GM12878 (cell line): ENCODE measurements at regions not wholly inside any gene's neighbourhood (a gene's known extent, or its start where the extent isn't known, plus 50 kb on each side); places are given as distances from the start of the nearest gene placed in this dataset.

Experiments used
- ATAC-seq: fragments of 200-7000 bp; cut with Tn5 transposase; 3 replicates; pipeline ENCODE4 v1.9.1; 2020; ENCODE audit warnings: mild to moderate bottlenecking, moderate library complexity
- BruUV-seq: library from RNA; stranded (reverse); fragments of 400-500 nt; replicated peaks from 2 replicates; lab custom pipeline; 2021; lab: Mats Ljungman, UMichigan
- CTCF ChIA-PET: fragments of 300-600 bp; sonication (Branson Sonifier 250); formaldehyde crosslinking; extraction: SDS; loops from one replicate; lab custom pipeline; 2021; ENCODE audit warnings: inconsistent platforms; lab: Yijun Ruan, JAX
- POLR2A ChIA-PET: fragments of 350-600 bp; formaldehyde crosslinking; extraction: SDS; loops from one replicate; lab custom pipeline; 2021; ENCODE audit warnings: inconsistent platforms; lab: Charles Lee
- RAD21 ChIA-PET: fragments of 300-600 bp; sonication (Branson Sonifier 250); formaldehyde crosslinking; loops from one replicate; lab custom pipeline; 2023; ENCODE audit warnings: antibody characterized with exemption; ENCODE audit not compliant: unreplicated experiment; lab: Charles Lee
- SMC1A ChIA-PET: fragments of 300-600 bp; sonication (Branson Sonifier 250); formaldehyde crosslinking; loops from one replicate; lab custom pipeline; 2023; ENCODE audit not compliant: unreplicated experiment, uncharacterized antibody; lab: Charles Lee
- DNase-seq: peaks from one replicate; pipeline ENCODE4 v3.0.0-alpha.2; 2011; ENCODE audit warnings: low read depth, low spot score
- FAIRE-seq: peaks from 3 replicates; lab custom pipeline; 2011; peaks lifted over from hg19 to GRCh38; lab: Jason Lieb, UNC
- H2AFZ ChIP-seq: 2 replicates; pipeline ENCODE4 v1.6.0; 2011; ENCODE audit warnings: low read depth, low read length, control low read depth; ENCODE audit not compliant: control insufficient read depth
- H3K27ac ChIP-seq: 2 replicates; pipeline ENCODE4 v1.5.1; 2011; ENCODE audit warnings: control low read depth; ENCODE audit not compliant: control insufficient read depth, insufficient read depth
- H3K27me3 ChIP-seq, 2 experiments: replicated peaks in 1 of 2; 2 replicates each; pipeline versions ENCODE4 v1.6.0 to v1.6.1; 2011; ENCODE audit warnings: low read length in 1 of 2; ENCODE audit not compliant: control insufficient read depth in 2 of 2, insufficient read depth in 2 of 2
- H3K36me3 ChIP-seq, 2 experiments: 2 replicates each; pipeline ENCODE4 v1.5.1; 2011; ENCODE audit warnings: low read length in 1 of 2; ENCODE audit not compliant: control insufficient read depth in 2 of 2, insufficient read depth in 2 of 2
- H3K4me1 ChIP-seq: 2 replicates; pipeline ENCODE4 v1.6.1; 2011; ENCODE audit warnings: mild to moderate bottlenecking, low read length, moderate library complexity, mixed read lengths; ENCODE audit not compliant: control insufficient read depth, insufficient read depth
- H3K4me2 ChIP-seq: 2 replicates; pipeline ENCODE4 v1.6.0; 2011; ENCODE audit warnings: control low read depth; ENCODE audit not compliant: control insufficient read depth, insufficient read depth
- H3K4me3 ChIP-seq: fragments of 200-600 bp; sonication (generic); 2 replicates; pipeline ENCODE4 v1.5.1; 2016
- H3K79me2 ChIP-seq: 2 replicates; pipeline ENCODE4 v1.6.0; 2011; ENCODE audit warnings: low read length; ENCODE audit not compliant: control insufficient read depth, insufficient read depth
- H3K9ac ChIP-seq: 2 replicates; pipeline ENCODE4 v1.8.0; 2011; ENCODE audit warnings: low read length, control low read depth, mixed read lengths; ENCODE audit not compliant: control insufficient read depth, insufficient read depth
- H3K9me3 ChIP-seq: replicated peaks from 3 replicates; pipeline ENCODE4 v1.5.1; 2011; ENCODE audit warnings: mild to moderate bottlenecking, low read length; ENCODE audit not compliant: control insufficient read depth, insufficient read depth
- H4K20me1 ChIP-seq: 2 replicates; pipeline ENCODE4 v1.6.0; 2011; ENCODE audit not compliant: control insufficient read depth, insufficient read depth
- ATF7 ChIP-seq: fragments of 450-650 bp; IDR thresholded peaks from 2 replicates; pipeline ENCODE4 v1.6.1; 2016; ENCODE audit warnings: low read depth, mild to moderate bottlenecking
- IKZF1 ChIP-seq: fragments of 450-650 bp; conservative IDR thresholded peaks from 2 replicates; pipeline ENCODE4 v1.6.1; 2017; ENCODE audit warnings: antibody characterized with exemption, mild to moderate bottlenecking
- KAT2A ChIP-seq: conservative IDR thresholded peaks from 2 replicates; pipeline ENCODE4 v1.6.1; 2011; ENCODE audit warnings: low read depth, low read length; ENCODE audit not compliant: control insufficient read depth
- MAX ChIP-seq: IDR thresholded peaks from 2 replicates; pipeline ENCODE4 v1.6.1; 2012; ENCODE audit warnings: low read depth, low read length, improper control_type of control experiment
- MEF2A ChIP-seq: IDR thresholded peaks from 2 replicates; pipeline ENCODE4 v1.6.1; 2011; ENCODE audit warnings: low read depth, mild to moderate bottlenecking, low read length, moderate library complexity; ENCODE audit not compliant: insufficient read depth
- NBN ChIP-seq: fragments of 450-650 bp; IDR thresholded peaks from 2 replicates; pipeline ENCODE4 v1.6.1; 2016
- NFYB ChIP-seq: IDR thresholded peaks from 2 replicates; pipeline ENCODE4 v1.6.1; 2011; ENCODE audit warnings: low read depth, mild to moderate bottlenecking, low read length, improper control_type of control experiment, moderate library complexity; ENCODE audit not compliant: insufficient read depth
- NRF1 ChIP-seq: conservative IDR thresholded peaks from 2 replicates; pipeline ENCODE4 v1.6.1; 2011; ENCODE audit warnings: mild to moderate bottlenecking, low read depth, low read length, improper control_type of control experiment
- PAX5 ChIP-seq: IDR thresholded peaks from 2 replicates; pipeline ENCODE4 v1.6.1; 2011; ENCODE audit warnings: low read depth, low read length, borderline replicate concordance
- POU2F2 ChIP-seq: IDR thresholded peaks from 3 replicates; pipeline ENCODE4 v1.6.1; 2011; ENCODE audit warnings: low read depth, mild to moderate bottlenecking, low read length, borderline replicate concordance
- RCOR1 ChIP-seq: conservative IDR thresholded peaks from 2 replicates; pipeline ENCODE4 v1.6.1; 2012; ENCODE audit warnings: low read depth, low read length, improper control_type of control experiment
- RELA ChIP-seq: fragments of 450-650 bp; IDR thresholded peaks from 2 replicates; pipeline ENCODE4 v1.8.0; 2014; ENCODE audit warnings: borderline replicate concordance; ENCODE audit not compliant: partially characterized antibody
- SPI1 ChIP-seq: IDR thresholded peaks from 2 replicates; pipeline ENCODE4 v1.6.1; 2011; ENCODE audit warnings: low read depth, mild to moderate bottlenecking, low read length, moderate library complexity, borderline replicate concordance; ENCODE audit not compliant: insufficient read depth
- SREBF1 ChIP-seq: IDR thresholded peaks from 2 replicates; pipeline ENCODE4 v1.6.1; 2012; ENCODE audit warnings: mild to moderate bottlenecking, low read length
- TBL1XR1 ChIP-seq: IDR thresholded peaks from 2 replicates; pipeline ENCODE4 v1.6.1; 2012; ENCODE audit warnings: low read depth, low read length, improper control_type of control experiment
- ZNF274 ChIP-seq: IDR thresholded peaks from one replicate; pipeline ENCODE4 v1.8.0; 2011; ENCODE audit not compliant: insufficient read length, insufficient read depth
- ZNF622 ChIP-seq: fragments of 450-650 bp; IDR thresholded peaks from 2 replicates; pipeline ENCODE4 v1.6.1; 2017; ENCODE audit warnings: mild to moderate bottlenecking, inconsistent platforms
- WGBS: methylation state at CpG from one replicate; pipeline ENCODE4 v1.1.6; 2016; ENCODE audit warnings: low lambda C conversion rate; ENCODE audit not compliant: insufficient replicate concordance, insufficient coverage; ENCODE audit errors: missing lambda C conversion rate; 5-methylcytosine and 5-hydroxymethylcytosine counted together
- in situ Hi-C: fragments of 300-500 bp; cut with MboI; formaldehyde crosslinking; loops from 9 replicates; pipeline ENCODE4 v1.14.3; 2018; ENCODE audit warnings: mixed read lengths
- intact Hi-C: fragments of 100-400 bp; cut with micrococcal nuclease; formaldehyde crosslinking; loops from one replicate; pipeline ENCODE4 v1.14.2; 2022; ENCODE audit not compliant: unreplicated experiment
- TF ChIP-seq, protein P1 (sequence below): IDR thresholded peaks from 2 replicates; pipeline ENCODE4 v1.6.1; 2011; ENCODE audit warnings: mild to moderate bottlenecking, low read depth, low read length, moderate library complexity; ENCODE audit not compliant: insufficient replicate concordance

GRCh38 chr10:78454123-78454645 lies 420.5 kb downstream of the RPS24 start:
- TF ChIP-seq POU2F2 (no peak), SPI1 (no peak), PAX5 (no peak), IKZF1 (no peak), ZNF274 (no peak)
- SMC1A ChIA-PET = no interaction called here

DNA sequence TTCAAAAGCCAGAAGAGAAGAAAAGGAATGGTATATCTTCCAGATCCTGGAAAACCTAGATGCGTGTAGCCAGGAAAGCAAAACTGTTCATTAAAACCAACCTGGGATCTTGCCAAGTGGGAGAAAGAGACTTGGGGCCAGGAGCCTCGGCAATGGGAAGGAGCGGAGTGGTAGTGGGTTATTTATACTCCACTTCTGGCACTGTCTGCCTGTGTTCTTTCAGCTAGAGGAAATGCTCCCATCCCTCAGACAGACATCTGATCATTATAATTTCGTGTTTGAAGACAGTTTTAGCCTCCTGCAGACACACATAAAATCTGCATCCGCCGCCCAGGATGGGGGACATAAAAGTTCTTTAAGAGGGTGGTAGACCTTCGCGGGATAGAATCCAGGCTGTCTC lies 421.6 kb downstream of the RPS24 start:
- H3K4me1 ChIP-seq = no peaks in the 10 kb centered on the region
- in situ Hi-C loops (no loop called here), intact Hi-C loops (no loop called here)
- no peak overlapping the region for H3K4me3 ChIP-seq
- H3K27me3 ChIP-seq = no peaks in the 10 kb centered on the region; a peak in 3 of 4 replicates
- POLR2A ChIA-PET = no interaction called here
- H3K79me2 ChIP-seq = no peaks in the 10 kb centered on the region
- no peak overlapping the region for H3K4me2 ChIP-seq
- RAD21 ChIA-PET = no interaction called here
- no peaks in the 10 kb centered on the region for H4K20me1 ChIP-seq
- TF ChIP-seq NRF1 (no peak), RELA (no peak), RCOR1 (no peak), MAX (no peak), PAX5 (no peak), TBL1XR1 (no peak), KAT2A (no peak), SREBF1 (no peak), ATF7 (no peak), MEF2A (no peak), NBN (no peak), NFYB (no peak), ZNF622 (no peak)
- TF ChIP-seq, protein P1, sequence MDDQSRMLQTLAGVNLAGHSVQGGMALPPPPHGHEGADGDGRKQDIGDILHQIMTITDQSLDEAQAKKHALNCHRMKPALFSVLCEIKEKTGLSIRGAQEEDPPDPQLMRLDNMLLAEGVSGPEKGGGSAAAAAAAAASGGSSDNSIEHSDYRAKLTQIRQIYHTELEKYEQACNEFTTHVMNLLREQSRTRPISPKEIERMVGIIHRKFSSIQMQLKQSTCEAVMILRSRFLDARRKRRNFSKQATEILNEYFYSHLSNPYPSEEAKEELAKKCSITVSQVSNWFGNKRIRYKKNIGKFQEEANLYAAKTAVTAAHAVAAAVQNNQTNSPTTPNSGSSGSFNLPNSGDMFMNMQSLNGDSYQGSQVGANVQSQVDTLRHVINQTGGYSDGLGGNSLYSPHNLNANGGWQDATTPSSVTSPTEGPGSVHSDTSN = no peak
- H3K9me3 ChIP-seq = no peaks in the 10 kb centered on the region
- SMC1A ChIA-PET = no interaction called here
- WGBS = 56% methylated on average over 8 of the region's 8 CpGs
- DNase-seq (no peak), ATAC-seq (no peak), FAIRE-seq (no peak)
- no peak overlapping the region for H3K27ac ChIP-seq
- no TSS peak for BruUV-seq
- H3K36me3 ChIP-seq = no peaks in the 10 kb centered on the region
- no peak overlapping the region for H3K9ac ChIP-seq
- CTCF ChIA-PET = no interaction called here
- H2AFZ ChIP-seq = no peak overlapping the region

More at GRCh38 chr10:78454123-78454645, 420.5 kb downstream of the RPS24 start:
- ChIA-PET CTCF (no interaction called here), POLR2A (no interaction called here), RAD21 (no interaction called here)
- DNase-seq (no peak), FAIRE-seq (no peak), ATAC-seq (no peak)
- H3K9me3 ChIP-seq = no peaks in the 10 kb centered on the region
- no peak overlapping the region for H3K4me3 ChIP-seq
- H3K9ac ChIP-seq = no peak overlapping the region
- no TSS peak for BruUV-seq
- no peak overlapping the region for H2AFZ ChIP-seq
- no peak overlapping the region for H3K4me2 ChIP-seq
- in situ Hi-C loops (no loop called here), intact Hi-C loops (no loop called here)
- no peaks in the 10 kb centered on the region for H3K4me1 ChIP-seq
- no peaks in the 10 kb centered on the region; a peak in 3 of 4 replicates for H3K27me3 ChIP-seq
- WGBS = 2% methylated on average over 7 of the region's 7 CpGs
- H4K20me1 ChIP-seq = no peaks in the 10 kb centered on the region
- no peak overlapping the region for H3K27ac ChIP-seq
- H3K79me2 ChIP-seq = no peaks in the 10 kb centered on the region
- H3K36me3 ChIP-seq = no peaks in the 10 kb centered on the region
